CD14-positive monocyte (primary cell): ENCODE measurements at regions not wholly inside any gene's neighbourhood (a gene's known extent, or its start where the extent isn't known, plus 50 kb on each side); places are given as distances from the start of the nearest gene placed in this dataset.

Experiments used
- DNase-seq, 3 donors: peaks; one replicate each; pipeline ENCODE4 v3.0.0-alpha.2; 2011 to 2022
- H2AFZ ChIP-seq: 2 replicates; pipeline ENCODE4 v1.6.0; 2012; ENCODE audit warnings: mild to moderate bottlenecking, low read depth, low read length, inconsistent platforms; ENCODE audit not compliant: insufficient read depth, poor library complexity, severe bottlenecking
- H3K27ac ChIP-seq, 2 donors: 1 replicate in 1 of 2; 2 replicates in 1 of 2; pipeline ENCODE4 v1.5.1; 2012 to 2013; ENCODE audit warnings: low read length in 2 of 2, control low read depth in 1 of 2, inconsistent platforms in 1 of 2, low read depth in 1 of 2, mild to moderate bottlenecking in 1 of 2
- H3K27me3 ChIP-seq, 2 donors: one replicate each; pipeline versions ENCODE4 v1.6.0 to v1.6.1; 2011 to 2013; ENCODE audit warnings: low read length in 2 of 2; ENCODE audit not compliant: control insufficient read depth in 2 of 2, insufficient read depth in 2 of 2
- H3K36me3 ChIP-seq, 2 donors: replicated peaks in 1 of 2; 1 replicate in 1 of 2; 2 replicates in 1 of 2; pipeline versions ENCODE4 v1.5.1 to v1.6.1; 2012 to 2013; ENCODE audit warnings: low read length in 2 of 2, control low read depth in 1 of 2, inconsistent platforms in 1 of 2, mild to moderate bottlenecking in 1 of 2; ENCODE audit not compliant: insufficient read depth in 2 of 2, control insufficient read depth in 1 of 2
- H3K4me1 ChIP-seq, 2 donors: 1 replicate in 1 of 2; 2 replicates in 1 of 2; pipeline versions ENCODE4 v1.5.1 to v1.6.1; 2012 to 2013; ENCODE audit warnings: low read length in 2 of 2, control low read depth in 1 of 2, inconsistent platforms in 1 of 2, mild to moderate bottlenecking in 1 of 2, moderate library complexity in 1 of 2; ENCODE audit not compliant: insufficient read depth in 2 of 2, control insufficient read depth in 1 of 2
- H3K4me2 ChIP-seq: replicated peaks from 2 replicates; pipeline ENCODE3; 2012; ENCODE audit warnings: low read length, moderate library complexity, mild to moderate bottlenecking; ENCODE audit not compliant: poor library complexity, severe bottlenecking; ENCODE audit errors: extremely low read depth
- H3K4me3 ChIP-seq, 3 experiments: fragments of 200-600 bp in 1 of 3; sonication (generic) in 1 of 3; replicated peaks in 1 of 3; 1 replicate in 2 of 3; 2 replicates in 1 of 3; pipeline ENCODE4 v1.5.1; 2011 to 2013; ENCODE audit warnings: low read length in 3 of 3, mild to moderate bottlenecking in 3 of 3, control low read depth in 2 of 3, low read depth in 2 of 3, inconsistent platforms in 1 of 3, moderate library complexity in 1 of 3
- H3K79me2 ChIP-seq: 2 replicates; pipeline ENCODE4 v1.6.0; 2012; ENCODE audit warnings: mild to moderate bottlenecking, control low read depth, inconsistent platforms, low read length, moderate library complexity; ENCODE audit not compliant: insufficient read depth
- H3K9ac ChIP-seq: 2 replicates; pipeline ENCODE4 v1.6.0; 2017; ENCODE audit warnings: low read length, mild to moderate bottlenecking; ENCODE audit not compliant: insufficient read depth, poor library complexity, severe bottlenecking
- H3K9me3 ChIP-seq, 2 donors: replicated peaks in 1 of 2; 1 replicate in 1 of 2; 2 replicates in 1 of 2; pipeline versions ENCODE4 v1.5.1 to v1.6.1; 2012 to 2013; ENCODE audit warnings: low read length in 2 of 2, control low read depth in 1 of 2; ENCODE audit not compliant: control insufficient read depth in 1 of 2, insufficient read depth in 1 of 2
- H4K20me1 ChIP-seq: 2 replicates; pipeline ENCODE4 v1.6.0; 2012; ENCODE audit warnings: mild to moderate bottlenecking, low read length, control low read depth, moderate library complexity; ENCODE audit not compliant: insufficient read depth
- H3K27ac Mint-ChIP-seq, 7 donors: one replicate each; pipeline ENCODE4 v1.8.0; 2020; ENCODE audit warnings: mild to moderate bottlenecking in 7 of 7, mixed read lengths in 7 of 7, moderate library complexity in 6 of 7, inconsistent platforms in 2 of 7
- H3K27me3 Mint-ChIP-seq, 3 donors: one replicate each; pipeline ENCODE4 v1.8.0; 2021 to 2022; ENCODE audit warnings: low read depth in 3 of 3, mild to moderate bottlenecking in 3 of 3, mixed read lengths in 3 of 3, moderate library complexity in 3 of 3, inconsistent platforms in 1 of 3
- H3K36me3 Mint-ChIP-seq, 2 donors: one replicate each; pipeline ENCODE4 v1.8.0; 2020; ENCODE audit warnings: mixed read lengths in 2 of 2, inconsistent platforms in 1 of 2, mild to moderate bottlenecking in 1 of 2
- H3K4me1 Mint-ChIP-seq: one replicate; pipeline ENCODE4 v1.8.0; 2020; ENCODE audit warnings: mild to moderate bottlenecking, mixed read lengths
- H3K4me3 Mint-ChIP-seq, 2 donors: one replicate each; pipeline ENCODE4 v1.8.0; 2020; ENCODE audit warnings: mild to moderate bottlenecking in 2 of 2, mixed read lengths in 2 of 2, moderate library complexity in 1 of 2
- H3K9me3 Mint-ChIP-seq, 7 donors: one replicate each; pipeline ENCODE4 v1.8.0; 2020 to 2022; ENCODE audit warnings: mixed read lengths in 7 of 7, mild to moderate bottlenecking in 6 of 7, moderate library complexity in 6 of 7, inconsistent platforms in 2 of 7
- CTCF ChIP-seq: fragments of 200-600 bp; IDR thresholded peaks from one replicate; pipeline ENCODE4 v1.8.0; 2022; ENCODE audit warnings: antibody characterized with exemption, mild to moderate bottlenecking
- WGBS: methylation state at CpG from one replicate; pipeline ENCODE4 v1.1.5; 2013; ENCODE audit warnings: missing lambda C conversion rate; ENCODE audit not compliant: insufficient coverage; 5-methylcytosine and 5-hydroxymethylcytosine counted together
- intact Hi-C, 2 donors: fragments of 100-400 bp; cut with micrococcal nuclease; formaldehyde crosslinking; loops; one replicate each; pipeline versions ENCODE4 v1.15.0 to v1.15.1; 2023

GRCh38 chr12:31220633-31221550, 105.1 kb downstream of the SINHCAF start:
- Histone ChIP-seq H3K36me3 (no peaks in the 10 kb centered on the region), H4K20me1 (no peaks in the 10 kb centered on the region), H3K4me1 (no peaks in the 10 kb centered on the region), H3K79me2 (no peaks in the 10 kb centered on the region), H3K9me3 (no peaks in the 10 kb centered on the region), H3K4me2 (no peak overlapping the region), H2AFZ (no peak overlapping the region), H3K9ac (no peak overlapping the region), H3K27me3 (no peaks in the 10 kb centered on the region), H3K4me3 (no peak overlapping the region), H3K27ac (no peak overlapping the region)
- no peak overlapping the region for H3K4me3 Mint-ChIP-seq
- TF ChIP-seq CTCF, result no peak
- H3K4me1 Mint-ChIP-seq, result no peaks in the 10 kb centered on the region
- no peak overlapping the region for H3K27ac Mint-ChIP-seq
- no peak for DNase-seq
- intact Hi-C loops, result no loop called here
- H3K27me3 Mint-ChIP-seq, result peaks cover 2 to 3% (median 3%) of the 10 kb centered on the region in 3 donors
- H3K36me3 Mint-ChIP-seq, result no peaks in the 10 kb centered on the region
- WGBS, result 94% methylated on average over 3 of the region's 8 CpGs
- H3K9me3 Mint-ChIP-seq, result peaks cover 0 to 7% (median 1%) of the 10 kb centered on the region in 7 donors

- intact Hi-C loops, result no loop called here
- no peak overlapping the region for H3K27ac ChIP-seq
- H3K9ac ChIP-seq, result no peak overlapping the region
- Mint-ChIP-seq H3K27ac (no peak overlapping the region), H3K9me3 (peaks cover 0 to 7% (median 1%) of the 10 kb centered on the region in 7 donors), H3K4me3 (no peak overlapping the region), H3K36me3 (no peaks in the 10 kb centered on the region), H3K27me3 (peaks cover 2 to 3% (median 3%) of the 10 kb centered on the region in 3 donors), H3K4me1 (no peaks in the 10 kb centered on the region)
- H3K4me2 ChIP-seq, result no peak overlapping the region
- H3K4me3 ChIP-seq, result no peak overlapping the region
- no peaks in the 10 kb centered on the region for H3K79me2 ChIP-seq
- 85% methylated on average over 10 of the region's 10 CpGs for WGBS
- no peak for DNase-seq
- no peaks in the 10 kb centered on the region for H3K27me3 ChIP-seq
- no peaks in the 10 kb centered on the region for H4K20me1 ChIP-seq
- H3K4me1 ChIP-seq, result no peaks in the 10 kb centered on the region
- no peaks in the 10 kb centered on the region for H3K36me3 ChIP-seq
- no peak for TF ChIP-seq CTCF
- H3K9me3 ChIP-seq, result no peaks in the 10 kb centered on the region
- no peak overlapping the region for H2AFZ ChIP-seq
Measured at GRCh38 chr12:31221551-31221945, 104.4 kb downstream of the SINHCAF start.
